Ishikawa (cell line): ENCODE measurements at regions not wholly inside any gene's neighbourhood (a gene's known extent, or its start where the extent isn't known, plus 50 kb on each side); places are given as distances from the start of the nearest gene placed in this dataset.

Experiments used
- CEBPB ChIP-seq: IDR thresholded peaks from 2 replicates; pipeline ENCODE4 v1.6.1; 2012
- CREB1 ChIP-seq: IDR thresholded peaks from 2 replicates; pipeline ENCODE4 v1.6.1; 2012; ENCODE audit warnings: low read depth
- EGR1 ChIP-seq: IDR thresholded peaks from 2 replicates; pipeline ENCODE4 v1.6.1; 2012
- EP300 ChIP-seq: IDR thresholded peaks from 2 replicates; pipeline ENCODE4 v1.6.1; 2012; ENCODE audit warnings: borderline replicate concordance
- FOXM1 ChIP-seq: IDR thresholded peaks from 2 replicates; pipeline ENCODE4 v1.6.1; 2012; ENCODE audit warnings: low read depth, borderline replicate concordance
- MAX ChIP-seq: IDR thresholded peaks from 2 replicates; pipeline ENCODE4 v1.6.1; 2012
- NFIC ChIP-seq: IDR thresholded peaks from 2 replicates; pipeline ENCODE4 v1.6.1; 2012
- RAD21 ChIP-seq: IDR thresholded peaks from 2 replicates; pipeline ENCODE4 v1.6.1; 2012; ENCODE audit warnings: low read depth
- REST ChIP-seq: IDR thresholded peaks from 2 replicates; pipeline ENCODE4 v1.6.1; 2012; ENCODE audit warnings: low read depth, mild to moderate bottlenecking
- TAF1 ChIP-seq: IDR thresholded peaks from 2 replicates; pipeline ENCODE4 v1.6.1; 2012; ENCODE audit warnings: low read depth, mild to moderate bottlenecking
- TCF12 ChIP-seq: IDR thresholded peaks from 2 replicates; pipeline ENCODE4 v1.6.1; 2012; ENCODE audit warnings: low read depth
- TEAD4 ChIP-seq: IDR thresholded peaks from 2 replicates; pipeline ENCODE4 v1.6.1; 2012
- USF1 ChIP-seq: IDR thresholded peaks from 2 replicates; pipeline ENCODE4 v1.6.1; 2012
- YY1 ChIP-seq: IDR thresholded peaks from 2 replicates; pipeline ENCODE4 v1.6.1; 2012; ENCODE audit warnings: low read depth
- ZBTB7A ChIP-seq: IDR thresholded peaks from 2 replicates; pipeline ENCODE4 v1.6.1; 2012; ENCODE audit warnings: low read depth

- no peak for TF ChIP-seq MAX
- no peak for TF ChIP-seq TEAD4
- no peak for TF ChIP-seq NFIC
- TF ChIP-seq ZBTB7A, result no peak
- no peak for TF ChIP-seq CREB1
- no peak for TF ChIP-seq CEBPB
- no peak for TF ChIP-seq REST
- no peak for TF ChIP-seq RAD21
Measured at GRCh38 chr18:78849458-78849857, 130.2 kb upstream of the SALL3 start.

GRCh38 chr18:78853341-78853740 lies 126.3 kb upstream of the SALL3 start:
- TF ChIP-seq USF1 (no peak), MAX (no peak), YY1 (no peak), TAF1 (no peak), ZBTB7A (no peak), RAD21 (no peak), FOXM1 (no peak), TEAD4 (no peak), NFIC (no peak), TCF12 (no peak), EP300 (no peak), CREB1 (no peak), CEBPB (no peak), EGR1 (no peak), REST (no peak)

GRCh38 chr18:78855188-78855587 lies 124.4 kb upstream of the SALL3 start:
- TF ChIP-seq TAF1, result no peak
- TF ChIP-seq MAX, result no peak

GRCh38 chr18:78856569-78857313 lies 122.9 kb upstream of the SALL3 start:
- TF ChIP-seq FOXM1, result no peak
- TF ChIP-seq ZBTB7A, result no peak
- TF ChIP-seq TEAD4, result no peak
- no peak for TF ChIP-seq CREB1
- no peak for TF ChIP-seq YY1
- no peak for TF ChIP-seq TCF12
- no peak for TF ChIP-seq EGR1
- no peak for TF ChIP-seq CEBPB
- TF ChIP-seq RAD21, result no peak
- TF ChIP-seq MAX, result no peak
- no peak for TF ChIP-seq USF1
- TF ChIP-seq REST, result no peak
- no peak for TF ChIP-seq EP300
- TF ChIP-seq TAF1, result no peak
- no peak for TF ChIP-seq NFIC
